ENCODE measurements at regions not wholly inside any gene's neighbourhood (a gene's known extent, or its start where the extent isn't known, plus 50 kb on each side); places are given as distances from the start of the nearest gene placed in this dataset.

GRCh38 chr11:19519912-19520641 lies 192.6 kb upstream of the NAV2 start:
- DNase-seq (ENCODE audit: low read depth) (no peak), FAIRE-seq (no peak)
- no peaks in the 10 kb centered on the region for H3K36me3 ChIP-seq (ENCODE audit: control insufficient read depth, insufficient read depth, low read length)
- no peak overlapping the region for H3K4me3 ChIP-seq (ENCODE audit: low read depth, low read length)
- TF ChIP-seq CTCF (IDR thresholded peaks at IDR 0.05; ENCODE audit: insufficient read depth, low read length, severe bottlenecking): no peak
- H3K27me3 ChIP-seq (ENCODE audit: control insufficient read depth, insufficient read depth, low read length): no peaks in the 10 kb centered on the region

GRCh38 chr11:19519353-19519752 lies 193.3 kb upstream of the NAV2 start:
- no peaks in the 10 kb centered on the region for H3K27me3 ChIP-seq (ENCODE audit: control insufficient read depth, insufficient read depth, low read length)
- no peak for TF ChIP-seq CTCF (IDR thresholded peaks at IDR 0.05; ENCODE audit: insufficient read depth, low read length, severe bottlenecking)
- FAIRE-seq: no peak
- no peak for DNase-seq (ENCODE audit: low read depth)
- H3K36me3 ChIP-seq (ENCODE audit: control insufficient read depth, insufficient read depth, low read length): no peaks in the 10 kb centered on the region
- H3K4me3 ChIP-seq (ENCODE audit: low read depth, low read length): no peak overlapping the region

GRCh38 chr11:19513253-19513652 lies 199.4 kb upstream of the NAV2 start:
- H3K4me3 ChIP-seq (ENCODE audit: low read depth, low read length): no peak overlapping the region
- no peak for FAIRE-seq
- H3K27me3 ChIP-seq (ENCODE audit: control insufficient read depth, insufficient read depth, low read length): peaks cover 7% of the 10 kb centered on the region

GRCh38 chr11:19512618-19513017 lies 200.0 kb upstream of the NAV2 start:
- DNase-seq (ENCODE audit: low read depth) (no peak), FAIRE-seq (no peak)
- no peak for TF ChIP-seq CTCF (IDR thresholded peaks at IDR 0.05; ENCODE audit: insufficient read depth, low read length, severe bottlenecking)
- no peak overlapping the region for H3K4me3 ChIP-seq (ENCODE audit: low read depth, low read length)
- no peaks in the 10 kb centered on the region for H3K36me3 ChIP-seq (ENCODE audit: control insufficient read depth, insufficient read depth, low read length)
- H3K27me3 ChIP-seq (ENCODE audit: control insufficient read depth, insufficient read depth, low read length): peaks cover 7% of the 10 kb centered on the region

More at GRCh38 chr11:19513253-19513652, 199.4 kb upstream of the NAV2 start:
- TF ChIP-seq CTCF (IDR thresholded peaks at IDR 0.05; ENCODE audit: insufficient read depth, low read length, severe bottlenecking): no peak
- no peaks in the 10 kb centered on the region for H3K36me3 ChIP-seq (ENCODE audit: control insufficient read depth, insufficient read depth, low read length)
- no peak for DNase-seq (ENCODE audit: low read depth)

GRCh38 chr11:19511413-19512183 lies 201.0 kb upstream of the NAV2 start:
- Histone ChIP-seq H3K27me3 (ENCODE audit: control insufficient read depth, insufficient read depth, low read length) (peaks cover 7% of the 10 kb centered on the region), H3K36me3 (ENCODE audit: control insufficient read depth, insufficient read depth, low read length) (no peaks in the 10 kb centered on the region), H3K4me3 (ENCODE audit: low read depth, low read length) (no peak overlapping the region)
- no peak for DNase-seq (ENCODE audit: low read depth)
- no peak for TF ChIP-seq CTCF (IDR thresholded peaks at IDR 0.05; ENCODE audit: insufficient read depth, low read length, severe bottlenecking)
- FAIRE-seq: no peak
